ENCODE measurements at regions not wholly inside any gene's neighbourhood (a gene's known extent, or its start where the extent isn't known, plus 50 kb on each side); places are given as distances from the start of the nearest gene placed in this dataset.

- no peak for TF ChIP-seq EZH2phosphoT487 (IDR thresholded peaks at IDR 0.05; ENCODE audit: low read length)
- TF ChIP-seq, protein P1, sequence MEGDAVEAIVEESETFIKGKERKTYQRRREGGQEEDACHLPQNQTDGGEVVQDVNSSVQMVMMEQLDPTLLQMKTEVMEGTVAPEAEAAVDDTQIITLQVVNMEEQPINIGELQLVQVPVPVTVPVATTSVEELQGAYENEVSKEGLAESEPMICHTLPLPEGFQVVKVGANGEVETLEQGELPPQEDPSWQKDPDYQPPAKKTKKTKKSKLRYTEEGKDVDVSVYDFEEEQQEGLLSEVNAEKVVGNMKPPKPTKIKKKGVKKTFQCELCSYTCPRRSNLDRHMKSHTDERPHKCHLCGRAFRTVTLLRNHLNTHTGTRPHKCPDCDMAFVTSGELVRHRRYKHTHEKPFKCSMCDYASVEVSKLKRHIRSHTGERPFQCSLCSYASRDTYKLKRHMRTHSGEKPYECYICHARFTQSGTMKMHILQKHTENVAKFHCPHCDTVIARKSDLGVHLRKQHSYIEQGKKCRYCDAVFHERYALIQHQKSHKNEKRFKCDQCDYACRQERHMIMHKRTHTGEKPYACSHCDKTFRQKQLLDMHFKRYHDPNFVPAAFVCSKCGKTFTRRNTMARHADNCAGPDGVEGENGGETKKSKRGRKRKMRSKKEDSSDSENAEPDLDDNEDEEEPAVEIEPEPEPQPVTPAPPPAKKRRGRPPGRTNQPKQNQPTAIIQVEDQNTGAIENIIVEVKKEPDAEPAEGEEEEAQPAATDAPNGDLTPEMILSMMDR (IDR thresholded peaks at IDR 0.05; ENCODE audit: low read length): no peak
- TF ChIP-seq EZH2 (optimal IDR thresholded peaks at IDR 0.05; ENCODE audit: low read depth, low read length): no peak
- H3K36me3 ChIP-seq (replicated peaks; ENCODE audit: insufficient read depth, low read length): no peaks in the 10 kb centered on the region
- no peak for DNase-seq
Measured at GRCh38 chr7:117986645-117987269, 113.5 kb upstream of the CTTNBP2 start.

GRCh38 chr7:117990834-117991233, 117.6 kb upstream of the CTTNBP2 start:
- Histone ChIP-seq H3K4me2 (ENCODE audit: low read depth, low read length) (no peak overlapping the region), H3K79me2 (ENCODE audit: low read length) (no peaks in the 10 kb centered on the region), H3K27ac (ENCODE audit: low read length) (no peak overlapping the region), H3K4me1 (ENCODE audit: low read length) (no peaks in the 10 kb centered on the region), H3K9me3 (replicated peaks; ENCODE audit: insufficient read depth, low read length) (no peaks in the 10 kb centered on the region), H3K9ac (ENCODE audit: low read length) (no peak overlapping the region), H3K9me2 (replicated peaks; ENCODE audit: insufficient read depth, low read length) (no peaks in the 10 kb centered on the region), H3K4me3 (ENCODE audit: low read length) (no peak overlapping the region), H3K36me3 (replicated peaks; ENCODE audit: insufficient read depth, low read length) (no peaks in the 10 kb centered on the region), H3F3A (ENCODE audit: insufficient read depth, low read length) (no peaks in the 10 kb centered on the region), H2AFZ (ENCODE audit: low read length) (no peak overlapping the region), H4K20me1 (ENCODE audit: insufficient read depth, low read length) (no peaks in the 10 kb centered on the region), H3K27me3 (replicated peaks; ENCODE audit: insufficient read depth, low read length) (no peaks in the 10 kb centered on the region)
- no peak for DNase-seq
- no peak for TF ChIP-seq EZH2phosphoT487 (IDR thresholded peaks at IDR 0.05; ENCODE audit: low read length)
- no peak for TF ChIP-seq EZH2 (optimal IDR thresholded peaks at IDR 0.05; ENCODE audit: low read depth, low read length)
- TF ChIP-seq, protein P1 (IDR thresholded peaks at IDR 0.05; ENCODE audit: low read length): no peak

More at GRCh38 chr7:117986645-117987269, 113.5 kb upstream of the CTTNBP2 start:
- no peak overlapping the region for H3K4me2 ChIP-seq (ENCODE audit: low read depth, low read length)
- no peaks in the 10 kb centered on the region for H3F3A ChIP-seq (ENCODE audit: insufficient read depth, low read length)
- H4K20me1 ChIP-seq (ENCODE audit: insufficient read depth, low read length): no peaks in the 10 kb centered on the region
- no peaks in the 10 kb centered on the region for H3K27me3 ChIP-seq (replicated peaks; ENCODE audit: insufficient read depth, low read length)
- H3K79me2 ChIP-seq (ENCODE audit: low read length): no peaks in the 10 kb centered on the region
- no peaks in the 10 kb centered on the region for H3K4me1 ChIP-seq (ENCODE audit: low read length)
- no peak overlapping the region for H3K27ac ChIP-seq (ENCODE audit: low read length)
- H3K4me3 ChIP-seq (ENCODE audit: low read length): no peak overlapping the region
- H3K9me3 ChIP-seq (replicated peaks; ENCODE audit: insufficient read depth, low read length): no peaks in the 10 kb centered on the region
- H3K9ac ChIP-seq (ENCODE audit: low read length): no peak overlapping the region
- no peak overlapping the region for H2AFZ ChIP-seq (ENCODE audit: low read length)
- H3K9me2 ChIP-seq (replicated peaks; ENCODE audit: insufficient read depth, low read length): no peaks in the 10 kb centered on the region

GRCh38 chr7:117992635-117993376, 119.6 kb upstream of the CTTNBP2 start:
- Histone ChIP-seq H3K27me3 (replicated peaks; ENCODE audit: insufficient read depth, low read length) (no peaks in the 10 kb centered on the region), H3K4me1 (ENCODE audit: low read length) (no peaks in the 10 kb centered on the region), H3K9ac (ENCODE audit: low read length) (no peak overlapping the region), H4K20me1 (ENCODE audit: insufficient read depth, low read length) (no peaks in the 10 kb centered on the region), H3K79me2 (ENCODE audit: low read length) (no peaks in the 10 kb centered on the region), H3K4me3 (ENCODE audit: low read length) (no peak overlapping the region), H3K27ac (ENCODE audit: low read length) (no peak overlapping the region), H3K4me2 (ENCODE audit: low read depth, low read length) (no peak overlapping the region), H3F3A (ENCODE audit: insufficient read depth, low read length) (no peaks in the 10 kb centered on the region), H3K36me3 (replicated peaks; ENCODE audit: insufficient read depth, low read length) (no peaks in the 10 kb centered on the region), H3K9me3 (replicated peaks; ENCODE audit: insufficient read depth, low read length) (no peaks in the 10 kb centered on the region), H2AFZ (ENCODE audit: low read length) (no peak overlapping the region), H3K9me2 (replicated peaks; ENCODE audit: insufficient read depth, low read length) (no peaks in the 10 kb centered on the region)
- no peak for DNase-seq
- TF ChIP-seq EZH2 (optimal IDR thresholded peaks at IDR 0.05; ENCODE audit: low read depth, low read length): no peak
- TF ChIP-seq, protein P1 (IDR thresholded peaks at IDR 0.05; ENCODE audit: low read length): no peak
- TF ChIP-seq EZH2phosphoT487 (IDR thresholded peaks at IDR 0.05; ENCODE audit: low read length): no peak

All from MM.1S (cell line).